GM12874 (cell line): ENCODE measurements at regions not wholly inside any gene's neighbourhood (a gene's known extent, or its start where the extent isn't known, plus 50 kb on each side); places are given as distances from the start of the nearest gene placed in this dataset.

Source experiments
- CTCF ChIP-seq: IDR thresholded peaks from 2 replicates; pipeline ENCODE4 v1.5.1; 2011; ENCODE audit warnings: low read depth, mild to moderate bottlenecking, control low read depth, low read length, moderate library complexity; ENCODE audit not compliant: insufficient read depth

- TF ChIP-seq CTCF = no peak
These were observed 122.9 kb upstream of the LYPLAL1 start for GRCh38 chr1:219050822-219051125.

- no peak for TF ChIP-seq CTCF
These were observed 122.1 kb upstream of the LYPLAL1 start for GRCh38 chr1:219051547-219051946.

GRCh38 chr1:219058891-219059820 lies 114.5 kb upstream of the LYPLAL1 start:
- TF ChIP-seq CTCF = no peak

GRCh38 chr1:219060798-219061197 lies 112.9 kb upstream of the LYPLAL1 start:
- TF ChIP-seq CTCF = no peak

- no peak for TF ChIP-seq CTCF
These were observed 111.5 kb upstream of the LYPLAL1 start for GRCh38 chr1:219062161-219062560.

- TF ChIP-seq CTCF = no peak
These were observed 107.6 kb upstream of the LYPLAL1 start for GRCh38 chr1:219066098-219066497.

GRCh38 chr1:219066631-219067349 lies 106.9 kb upstream of the LYPLAL1 start:
- TF ChIP-seq CTCF = peak; percentile 17; the same call in 1 of the 2 replicates
